ENCODE measurements at regions not wholly inside any gene's neighbourhood (a gene's known extent, or its start where the extent isn't known, plus 50 kb on each side); places are given as distances from the start of the nearest gene placed in this dataset.

GRCh38 chr18:24930971-24931370 lies 421.0 kb downstream of the ZNF521 start:
- H3K4me3 Mint-ChIP-seq = no peak overlapping the region
- no peak overlapping the region for H3K4me3 ChIP-seq (replicated peaks in 1 of 3; ENCODE audit: low read depth in 2 of 3, low read length in 3 of 3)
- H3K79me2 ChIP-seq (ENCODE audit: insufficient read depth, low read length) = no peaks in the 10 kb centered on the region
- no peak overlapping the region for H3K27ac Mint-ChIP-seq
- no peak overlapping the region for H3K4me2 ChIP-seq (replicated peaks; ENCODE audit: extremely low read depth, low read length, poor library complexity, severe bottlenecking)
- no peaks in the 10 kb centered on the region for H4K20me1 ChIP-seq (ENCODE audit: insufficient read depth, low read length)
- peaks cover 0 to 3% (median 0%) of the 10 kb centered on the region in 7 donors for H3K9me3 Mint-ChIP-seq
- intact Hi-C loops (cut with micrococcal nuclease) = no loop called here
- no peaks in the 10 kb centered on the region for H3K4me1 ChIP-seq (ENCODE audit: control insufficient read depth in 1 of 2, insufficient read depth in 2 of 2, low read length in 2 of 2)
- no peak overlapping the region for H3K9ac ChIP-seq (ENCODE audit: insufficient read depth, low read length, poor library complexity, severe bottlenecking)
- H3K27me3 Mint-ChIP-seq (ENCODE audit: low read depth in 3 of 3) = peaks cover 0 to 2% (median 0%) of the 10 kb centered on the region in 3 donors
- no peak overlapping the region for H3K27ac ChIP-seq (ENCODE audit: low read depth in 1 of 2, low read length in 2 of 2)
- peaks cover 2% of the 10 kb centered on the region for H3K4me1 Mint-ChIP-seq
- H3K9me3 ChIP-seq (replicated peaks in 1 of 2; ENCODE audit: control insufficient read depth in 1 of 2, insufficient read depth in 1 of 2, low read length in 2 of 2) = no peaks in the 10 kb centered on the region
- no peaks in the 10 kb centered on the region for H3K36me3 ChIP-seq (replicated peaks in 1 of 2; ENCODE audit: control insufficient read depth in 1 of 2, insufficient read depth in 2 of 2, low read length in 2 of 2)
- no peak overlapping the region for H2AFZ ChIP-seq (ENCODE audit: insufficient read depth, low read depth, low read length, poor library complexity, severe bottlenecking)
- H3K27me3 ChIP-seq (ENCODE audit: control insufficient read depth in 2 of 2, insufficient read depth in 2 of 2, low read length in 2 of 2) = no peaks in the 10 kb centered on the region
- WGBS (ENCODE audit: insufficient coverage) = 41% methylated on average over 4 of the region's 6 CpGs
- no peaks in the 10 kb centered on the region for H3K36me3 Mint-ChIP-seq
- no peak for DNase-seq
- no peak for TF ChIP-seq CTCF (IDR thresholded peaks at IDR 0.05)

GRCh38 chr18:24933345-24933744 lies 418.6 kb downstream of the ZNF521 start:
- 100% methylated on average over 2 of the region's 3 CpGs for WGBS (ENCODE audit: insufficient coverage)
- TF ChIP-seq CTCF (IDR thresholded peaks at IDR 0.05) = no peak
- H3K27me3 Mint-ChIP-seq (ENCODE audit: low read depth in 3 of 3) = peaks cover 0 to 2% (median 0%) of the 10 kb centered on the region in 3 donors

More at GRCh38 chr18:24933345-24933744, 418.6 kb downstream of the ZNF521 start:
- H3K27me3 ChIP-seq (ENCODE audit: control insufficient read depth in 2 of 2, insufficient read depth in 2 of 2, low read length in 2 of 2) = no peaks in the 10 kb centered on the region
- no peak overlapping the region for H3K4me3 ChIP-seq (replicated peaks in 1 of 3; ENCODE audit: low read depth in 2 of 3, low read length in 3 of 3)
- no peaks in the 10 kb centered on the region for H3K79me2 ChIP-seq (ENCODE audit: insufficient read depth, low read length)
- DNase-seq = no peak
- no peaks in the 10 kb centered on the region for H3K36me3 ChIP-seq (replicated peaks in 1 of 2; ENCODE audit: control insufficient read depth in 1 of 2, insufficient read depth in 2 of 2, low read length in 2 of 2)
- H3K27ac Mint-ChIP-seq = no peak overlapping the region
- H3K27ac ChIP-seq (ENCODE audit: low read depth in 1 of 2, low read length in 2 of 2) = no peak overlapping the region
- peaks cover 0 to 3% (median 0%) of the 10 kb centered on the region in 7 donors for H3K9me3 Mint-ChIP-seq
- H3K4me1 ChIP-seq (ENCODE audit: control insufficient read depth in 1 of 2, insufficient read depth in 2 of 2, low read length in 2 of 2) = no peaks in the 10 kb centered on the region
- H2AFZ ChIP-seq (ENCODE audit: insufficient read depth, low read depth, low read length, poor library complexity, severe bottlenecking) = no peak overlapping the region
- no peaks in the 10 kb centered on the region for H3K36me3 Mint-ChIP-seq
- H3K9me3 ChIP-seq (replicated peaks in 1 of 2; ENCODE audit: control insufficient read depth in 1 of 2, insufficient read depth in 1 of 2, low read length in 2 of 2) = no peaks in the 10 kb centered on the region
- no peak overlapping the region for H3K4me2 ChIP-seq (replicated peaks; ENCODE audit: extremely low read depth, low read length, poor library complexity, severe bottlenecking)
- H3K4me3 Mint-ChIP-seq = no peak overlapping the region
- peaks cover under 1% of the 10 kb centered on the region for H3K4me1 Mint-ChIP-seq
- H4K20me1 ChIP-seq (ENCODE audit: insufficient read depth, low read length) = no peaks in the 10 kb centered on the region
- intact Hi-C loops (cut with micrococcal nuclease) = no loop called here
- H3K9ac ChIP-seq (ENCODE audit: insufficient read depth, low read length, poor library complexity, severe bottlenecking) = no peak overlapping the region

All from CD14-positive monocyte (primary cell).